Left kidney (tissue), 1 donor: ENCODE measurements at regions not wholly inside any gene's neighbourhood (a gene's known extent, or its start where the extent isn't known, plus 50 kb on each side); places are given as distances from the start of the nearest gene placed in this dataset.
"Not testable (repeated sequence)": the region's sequence is repeated elsewhere in the genome, so short reads cannot be mapped to it uniquely, and the experiment has no call there.

Source experiments
- DNase-seq: peaks from one replicate; pipeline ENCODE4 v3.0.0-alpha.2; 2013

DNA sequence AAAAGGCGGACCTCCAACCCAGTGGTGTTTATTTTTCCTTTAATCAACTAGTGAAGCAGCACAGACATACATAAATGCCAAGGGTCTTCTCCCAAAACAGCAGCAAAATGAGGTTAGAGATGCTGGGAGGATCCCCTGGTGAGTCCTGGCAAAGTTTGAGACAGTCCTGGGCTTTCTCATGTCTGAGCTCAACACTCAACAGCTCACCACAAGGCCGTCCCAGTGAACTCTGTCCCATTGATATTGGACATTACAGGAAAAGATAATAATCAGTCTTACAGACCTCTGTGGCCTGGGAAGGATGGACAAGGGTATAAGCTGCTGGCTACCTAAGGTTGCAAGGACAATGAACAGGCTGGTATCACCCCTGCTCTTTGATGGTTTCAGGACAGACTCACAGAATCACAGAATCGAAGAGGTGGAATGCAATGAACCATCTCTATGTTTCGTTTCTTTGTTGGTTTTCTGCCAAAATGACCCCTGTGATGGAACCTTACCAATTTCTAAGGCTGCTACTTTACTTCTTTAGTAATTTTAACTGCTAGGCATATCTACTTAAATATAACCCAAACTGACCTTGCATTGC is 551.8 kb downstream of the RAB28 start:
- DNase-seq: no peak

DNA sequence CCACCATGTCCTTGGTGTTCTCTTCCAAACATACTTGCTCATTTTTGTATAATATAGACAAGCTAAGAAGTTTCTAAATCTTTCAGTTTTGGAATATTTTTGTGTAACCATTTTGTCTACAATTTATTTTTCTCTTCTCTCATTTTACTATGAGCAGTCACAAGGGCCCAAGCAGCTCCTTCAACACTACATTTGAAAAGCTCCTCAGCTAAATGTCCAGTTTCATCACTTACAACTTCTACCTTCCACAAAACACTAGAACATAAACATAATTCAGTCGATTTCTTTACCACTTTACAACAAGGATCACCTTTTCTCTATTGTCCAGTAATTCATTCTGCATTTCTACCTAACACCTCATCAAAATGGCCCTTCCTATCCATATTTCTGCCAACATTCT is 554.4 kb downstream of the RAB28 start:
- no peak for DNase-seq

DNA sequence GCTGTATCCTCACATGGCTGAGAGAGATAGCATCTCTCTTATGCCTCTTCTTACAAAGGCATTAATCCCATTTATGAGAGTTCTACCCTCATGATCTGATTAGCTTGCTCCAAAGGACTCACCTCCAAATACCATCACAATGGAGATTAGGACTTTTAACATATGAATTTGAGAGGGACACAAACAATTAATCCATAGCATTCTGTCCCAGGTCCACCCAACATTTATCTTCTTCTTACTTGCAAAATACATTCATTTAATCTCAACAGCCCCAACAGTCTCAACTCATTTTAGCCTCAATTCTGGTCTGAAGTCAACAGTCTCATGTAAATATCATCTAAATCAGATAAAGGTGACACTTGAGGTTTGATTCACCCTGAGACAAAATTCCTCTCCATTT is 555.4 kb downstream of the RAB28 start:
- DNase-seq: no peak

DNA sequence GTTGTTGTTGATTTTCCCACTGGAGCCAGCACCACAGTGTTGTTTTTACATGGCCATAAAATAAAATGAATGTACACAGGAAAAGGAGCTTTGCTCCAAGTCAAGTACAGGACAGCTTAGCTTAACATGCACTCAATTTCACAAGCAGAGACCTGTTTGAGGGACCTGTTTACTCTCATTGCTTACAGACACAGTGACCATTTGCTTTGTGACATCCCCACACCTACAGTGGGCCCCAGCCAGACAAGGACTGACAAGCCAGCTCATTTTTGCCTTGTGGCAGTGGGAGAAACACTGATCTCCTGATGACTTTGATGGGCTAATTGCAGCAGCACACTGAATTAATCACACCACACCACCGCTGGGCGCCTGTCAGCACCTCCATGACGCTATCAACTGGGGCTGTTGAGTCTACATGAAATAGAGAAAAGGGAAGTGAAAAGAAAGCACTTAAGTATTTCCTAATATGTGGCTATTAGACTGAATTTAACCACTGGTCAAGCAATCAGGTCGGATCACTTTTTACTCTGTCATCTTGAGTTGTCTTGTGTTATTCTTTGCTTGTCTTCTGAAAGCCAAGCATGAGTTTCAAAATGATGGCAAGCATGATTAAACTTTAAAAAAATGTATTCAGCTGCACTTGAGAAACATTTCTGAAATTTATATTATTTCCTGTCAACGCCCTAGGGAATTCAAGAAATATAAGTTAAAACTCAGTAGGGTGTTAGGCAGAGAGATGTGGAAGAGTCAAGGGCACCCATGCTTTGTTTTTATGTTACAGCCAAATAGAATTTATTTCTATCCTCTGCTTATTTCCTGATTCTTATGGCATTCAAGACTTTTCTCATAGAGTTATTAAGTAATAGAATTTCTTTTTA is 557.7 kb downstream of the RAB28 start:
- DNase-seq: peak; percentile 4

DNA sequence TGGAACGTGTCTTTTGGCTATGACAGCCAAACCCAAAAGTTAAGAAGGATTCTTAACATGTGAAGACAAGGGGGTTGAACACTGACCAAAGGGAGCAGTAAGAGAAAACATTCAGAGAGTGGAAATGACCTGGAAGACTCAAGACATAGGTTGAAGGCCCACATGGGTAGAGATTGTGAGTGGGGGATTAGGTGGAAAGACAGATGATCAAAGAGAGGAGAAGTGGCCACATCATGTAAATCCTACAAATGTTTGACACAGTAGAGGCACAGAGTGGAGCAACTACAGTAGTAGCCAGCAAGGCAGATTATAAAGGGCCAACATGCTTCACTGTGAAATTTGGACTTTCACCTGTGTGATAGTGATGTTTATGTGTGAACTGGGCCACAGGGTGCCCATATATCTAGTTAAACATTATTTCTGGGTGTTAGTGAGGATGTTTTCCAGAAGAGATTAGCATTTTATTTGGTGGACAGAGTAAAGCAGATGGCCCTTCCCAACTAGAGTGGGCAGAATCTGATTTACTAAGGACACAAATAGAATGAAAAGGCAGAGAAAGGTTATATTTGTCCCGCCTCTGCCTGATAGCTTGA is 559.3 kb downstream of the RAB28 start:
- no peak for DNase-seq

DNA sequence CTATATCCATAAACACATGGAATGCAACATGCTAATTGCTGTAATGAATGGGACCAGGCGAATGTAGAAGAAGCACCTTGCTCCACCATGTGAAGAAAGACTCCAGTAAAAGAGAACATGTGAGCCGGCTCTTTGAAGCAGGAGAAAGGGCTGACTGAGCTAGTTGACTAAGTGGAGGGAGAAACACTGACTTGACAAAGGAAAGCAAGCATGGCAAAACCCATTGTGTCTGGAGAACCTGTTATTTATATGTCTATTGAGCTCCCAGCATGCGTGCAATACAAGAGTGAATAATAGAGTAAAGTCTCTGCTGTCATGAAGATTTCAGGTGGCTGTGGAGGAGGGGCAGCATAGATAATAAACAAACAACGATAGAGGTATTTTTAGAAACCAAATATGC is 559.9 kb downstream of the RAB28 start:
- no peak for DNase-seq

DNA sequence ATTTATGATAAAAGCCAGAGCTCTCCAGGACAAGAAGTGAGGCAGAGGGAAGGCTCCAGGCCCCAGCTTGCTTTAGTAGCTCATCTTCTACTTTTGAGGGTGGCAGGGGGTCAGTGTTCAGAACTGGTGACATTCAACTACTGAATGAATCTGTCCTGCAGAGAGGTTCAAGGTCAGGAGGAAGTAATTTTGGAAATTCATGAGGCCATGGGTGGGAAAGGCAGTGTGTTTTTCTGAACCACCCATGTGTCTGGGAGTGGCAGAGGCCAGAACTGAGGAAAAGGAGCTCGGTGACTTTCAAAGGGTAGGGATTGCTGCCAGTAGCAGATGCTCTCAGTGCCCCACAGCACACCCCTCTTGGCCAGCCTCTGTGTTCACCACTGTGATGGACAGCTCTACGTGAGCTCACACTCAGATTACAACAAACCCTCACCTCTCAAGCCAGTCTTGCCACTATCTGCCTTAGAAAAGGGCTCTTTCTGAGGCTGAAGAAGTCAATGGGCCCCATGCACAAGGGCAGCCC is 571.2 kb downstream of the RAB28 start:
- DNase-seq: no peak

DNA sequence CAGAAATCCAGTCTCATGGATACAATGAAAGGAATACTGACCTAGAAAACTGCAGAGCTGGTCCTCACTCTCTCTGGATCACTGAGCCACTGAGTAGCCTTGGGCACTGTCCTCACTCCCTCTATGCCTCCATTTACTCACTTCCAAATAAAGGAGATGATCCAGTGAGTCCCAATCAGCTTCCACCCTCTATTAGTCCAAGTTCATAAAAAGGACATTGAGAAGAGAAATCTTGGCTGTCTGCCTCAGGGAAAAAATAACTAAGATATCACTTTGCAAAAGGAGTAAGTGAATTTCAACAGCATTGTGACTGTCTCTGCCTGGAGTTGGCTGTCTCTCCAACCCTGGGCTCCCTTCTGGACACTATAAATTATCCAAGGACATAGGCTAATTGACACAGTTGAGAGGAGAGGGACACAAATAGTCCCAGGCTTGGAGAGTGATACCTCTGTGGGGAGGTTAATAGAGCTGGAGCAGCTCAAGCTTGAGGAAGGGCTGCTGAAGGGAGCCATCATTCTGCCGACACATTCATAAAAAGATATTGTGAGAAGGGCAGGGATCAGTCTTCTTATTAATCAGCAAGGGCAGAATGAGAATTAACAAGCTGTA is 572.3 kb downstream of the RAB28 start:
- DNase-seq: peak; percentile 5

DNA sequence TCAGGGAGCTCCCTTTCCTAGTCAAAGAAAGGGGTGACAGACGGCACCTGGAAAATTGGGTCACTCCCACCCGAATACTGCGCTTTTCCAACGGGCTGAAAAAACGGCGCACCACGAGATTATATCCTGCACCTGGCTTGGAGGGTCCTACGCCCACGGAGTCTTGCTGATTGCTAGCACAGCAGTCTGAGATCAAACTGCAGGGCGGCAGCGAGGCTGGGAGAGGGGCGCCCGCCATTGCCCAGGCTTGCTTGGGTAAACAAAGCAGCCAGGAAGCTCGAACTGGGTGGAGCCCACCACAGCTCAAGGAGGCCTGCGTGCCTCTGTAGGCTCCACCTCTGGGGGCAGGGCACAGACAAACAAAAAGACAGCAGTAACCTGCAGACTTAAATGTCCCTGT is 580.5 kb downstream of the RAB28 start:
- DNase-seq: not testable (repeated sequence)

DNA sequence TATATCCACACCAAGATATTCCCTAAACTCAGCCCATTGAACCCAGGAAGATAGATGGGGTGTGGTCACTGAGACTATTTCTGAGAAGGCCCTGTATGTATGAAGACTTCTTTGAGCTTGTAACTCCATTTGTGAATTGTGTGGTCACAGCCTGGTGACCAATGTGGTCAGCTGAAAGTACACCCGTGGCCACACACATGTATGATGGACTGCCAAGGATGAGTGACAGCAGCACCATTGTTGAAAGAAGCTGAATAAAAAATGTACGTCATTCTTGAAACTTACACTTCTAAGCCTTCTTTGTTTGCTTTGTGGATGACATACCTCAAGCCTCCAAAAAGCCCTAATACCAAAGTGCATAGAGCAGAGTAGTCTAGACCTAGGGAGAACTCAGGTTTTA is 581.4 kb downstream of the RAB28 start:
- DNase-seq: no peak

DNA sequence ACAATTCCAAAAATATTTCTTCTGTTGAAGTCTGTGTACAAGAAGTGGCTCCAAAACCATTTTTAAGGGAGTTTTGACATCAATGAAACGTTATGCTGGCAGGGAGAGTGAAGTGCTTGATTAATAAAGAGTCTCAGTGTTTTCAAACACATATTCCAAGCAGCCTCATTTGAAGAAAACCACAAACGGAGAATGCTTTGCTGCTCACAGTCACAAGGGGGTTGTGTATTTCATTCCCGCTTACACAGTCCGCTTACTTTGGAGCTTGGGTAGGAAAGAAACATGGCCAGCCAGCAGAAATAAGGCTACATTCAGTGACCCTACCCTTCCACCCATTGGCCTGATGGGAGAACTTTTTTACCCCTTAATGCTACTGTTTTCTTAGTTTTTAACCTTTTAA is 586.2 kb downstream of the RAB28 start:
- DNase-seq: no peak

DNA sequence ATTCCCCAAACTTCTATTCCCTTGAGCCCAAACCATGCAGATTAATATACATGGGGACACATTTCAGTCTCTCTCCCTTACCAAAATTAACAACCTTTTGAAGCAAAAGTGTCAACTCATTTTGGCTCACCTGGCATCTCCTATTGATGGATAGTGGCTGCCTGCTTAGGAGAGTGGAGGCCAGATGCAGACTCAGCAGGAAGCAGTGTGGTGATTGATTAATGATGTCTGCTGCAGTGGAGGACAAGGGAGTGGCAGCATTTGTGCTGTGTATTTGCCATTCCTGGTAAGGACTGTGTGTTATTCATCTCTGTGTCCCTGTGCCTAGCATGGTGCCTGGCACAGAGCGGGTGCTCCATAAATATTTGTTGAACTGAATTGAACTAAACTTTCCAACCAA is 590.1 kb downstream of the RAB28 start:
- no peak for DNase-seq

DNA sequence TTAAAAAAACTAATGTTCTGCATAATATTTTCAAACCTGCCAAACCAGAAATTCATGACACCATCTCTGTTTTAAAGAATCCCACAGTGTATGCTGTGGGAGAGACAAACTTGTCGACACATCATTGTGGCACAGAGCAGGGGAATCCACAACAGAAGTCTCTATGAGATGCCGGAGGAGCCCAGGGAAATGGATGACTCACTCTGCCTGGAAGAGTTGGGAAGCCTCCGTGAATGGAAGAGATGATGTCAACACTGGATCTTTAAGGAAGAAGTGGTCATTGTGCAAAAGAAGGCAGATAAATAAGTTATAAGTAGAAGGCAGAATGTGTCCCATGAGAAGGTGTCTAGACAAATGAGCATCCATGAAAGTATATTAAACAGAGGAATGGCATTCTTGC is 595.1 kb downstream of the RAB28 start:
- DNase-seq: no peak

DNA sequence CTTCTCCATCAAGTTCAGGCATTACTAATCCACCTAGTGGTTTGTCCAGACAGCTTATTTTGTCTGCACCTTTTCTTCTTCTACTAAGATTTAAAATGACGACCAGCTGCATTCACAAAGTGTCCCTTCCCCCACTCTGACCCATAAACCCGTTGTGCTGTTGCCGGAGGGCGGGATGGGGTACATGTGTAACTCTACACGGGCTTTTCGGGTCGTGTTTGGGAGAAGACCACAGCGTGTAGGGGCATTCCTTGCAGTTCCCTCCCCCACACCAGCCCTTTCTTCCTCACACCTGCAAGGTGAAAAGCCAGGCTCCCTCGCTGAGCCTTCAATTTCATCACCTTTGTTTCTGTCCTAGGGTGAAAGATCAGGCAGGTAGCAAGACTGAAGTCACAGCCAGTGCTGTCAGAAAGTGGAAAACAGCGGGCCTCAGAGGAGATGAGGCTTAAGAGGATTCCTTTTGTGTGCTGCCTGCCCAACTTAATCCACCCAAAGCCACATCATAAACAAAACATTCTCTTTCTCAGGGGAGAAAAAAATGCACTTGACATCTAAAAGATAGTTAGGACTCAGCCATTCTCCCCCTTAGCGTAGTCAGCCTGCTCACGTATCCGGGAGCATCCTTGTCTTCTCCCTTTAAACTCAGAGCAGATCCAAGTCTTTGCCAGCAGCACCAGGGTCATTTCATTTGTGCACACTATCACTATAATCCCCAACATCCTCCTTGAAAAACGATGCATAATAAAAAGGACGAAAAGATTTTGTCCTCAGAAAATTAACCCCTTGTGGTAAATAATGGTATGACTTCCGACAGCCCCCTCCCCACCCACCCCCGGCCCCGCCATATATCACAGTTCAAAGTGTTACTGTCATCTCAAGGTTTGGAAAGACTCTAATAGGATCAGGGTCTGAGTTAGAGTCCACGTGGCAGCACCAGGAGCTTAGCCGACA is 599.0 kb downstream of the RAB28 start:
- DNase-seq: peak; percentile 10

DNA sequence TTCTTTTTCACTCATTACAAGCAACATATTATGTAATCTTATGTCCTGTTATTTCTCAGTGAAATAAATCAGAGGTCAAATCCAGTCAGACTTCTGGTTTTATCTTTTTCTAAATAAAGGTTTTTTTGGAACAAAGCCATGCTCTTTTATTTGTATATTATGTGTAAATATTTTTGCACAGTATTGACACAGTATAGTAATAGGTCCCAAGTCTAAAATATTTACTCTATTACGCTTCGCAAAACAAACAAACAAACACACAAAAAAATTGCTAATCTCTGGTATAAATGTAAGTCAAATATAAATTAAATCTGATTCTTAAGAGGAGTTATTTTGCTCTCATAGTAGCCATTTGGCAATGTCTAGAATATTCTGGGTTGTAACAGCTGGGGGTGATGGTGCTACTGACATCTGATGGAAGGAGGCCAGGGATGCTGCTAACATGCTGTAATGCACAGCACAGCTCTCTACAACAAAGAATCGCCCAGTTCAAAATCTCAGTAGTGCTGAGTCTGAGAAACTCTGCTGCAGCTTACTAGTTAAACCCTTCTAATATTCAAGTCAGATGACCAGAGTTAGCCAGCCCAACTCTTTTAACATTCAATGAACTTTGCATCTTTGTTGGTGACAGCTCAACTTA is 602.1 kb downstream of the RAB28 start:
- no peak for DNase-seq

DNA sequence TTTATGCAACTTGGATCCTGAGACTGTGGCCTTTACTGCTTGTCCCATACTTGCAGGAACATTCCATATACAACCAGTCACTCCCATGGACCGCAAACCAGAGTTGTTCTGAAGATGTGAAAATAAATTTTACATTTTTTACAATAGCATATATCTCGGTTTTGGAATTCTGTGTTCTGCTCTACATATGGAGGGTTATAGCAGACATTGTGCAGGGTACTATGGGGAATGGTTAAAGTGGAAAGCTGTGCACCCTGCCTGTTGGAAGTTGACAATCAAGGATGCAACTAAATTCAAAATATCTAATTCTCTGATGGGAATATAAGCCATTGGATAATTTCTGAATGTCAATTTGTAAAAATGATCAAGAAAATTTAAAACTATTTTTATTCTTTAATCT is 603.3 kb downstream of the RAB28 start:
- no peak for DNase-seq

DNA sequence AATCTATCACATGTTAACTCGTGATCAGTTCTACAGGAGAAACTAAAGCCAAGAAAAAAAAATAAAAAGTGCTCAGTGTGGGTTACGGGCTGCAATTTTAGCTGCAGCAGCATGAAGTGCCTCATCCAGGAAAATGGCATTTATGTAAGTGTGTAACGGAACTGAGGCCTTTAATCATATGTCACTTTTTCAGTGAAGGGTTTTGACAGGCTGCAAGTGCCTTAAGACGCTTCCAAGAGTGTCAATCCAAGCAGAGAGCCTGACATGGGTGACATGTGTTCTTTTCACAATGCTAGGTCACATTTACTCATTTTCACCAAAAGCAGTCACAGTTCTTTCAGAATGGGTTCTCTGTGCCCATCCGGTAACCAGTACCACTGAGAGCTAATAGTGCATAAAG is 604.6 kb downstream of the RAB28 start:
- no peak for DNase-seq

DNA sequence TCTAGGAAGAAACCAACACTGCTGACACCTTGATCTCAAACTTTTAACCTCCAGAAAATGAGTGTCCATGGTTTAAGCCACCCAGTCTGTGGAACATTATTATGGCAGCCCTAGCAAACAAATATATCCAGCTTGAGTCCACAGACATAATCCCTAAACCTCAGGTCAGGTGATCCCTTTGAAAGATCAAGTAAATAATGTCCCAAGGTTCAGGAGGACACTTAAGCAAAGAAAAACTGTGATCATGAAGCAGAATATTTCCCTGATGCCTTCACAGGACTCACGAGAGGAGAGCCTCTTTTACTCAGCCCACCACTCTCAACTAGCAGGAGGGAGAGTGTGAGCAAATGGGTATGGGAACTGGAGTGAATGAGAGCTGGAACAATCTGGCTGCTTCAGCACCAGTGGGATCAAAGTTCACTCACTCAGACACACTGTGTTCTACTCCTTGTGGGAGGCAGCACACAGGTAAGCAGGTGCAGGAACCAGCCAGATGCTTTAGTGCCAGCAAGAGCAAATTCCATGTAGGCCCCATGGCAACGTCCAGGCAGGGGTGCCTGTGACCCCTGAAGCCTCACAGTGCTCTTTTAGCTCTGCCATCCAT is 608.4 kb downstream of the RAB28 start:
- DNase-seq: no peak

DNA sequence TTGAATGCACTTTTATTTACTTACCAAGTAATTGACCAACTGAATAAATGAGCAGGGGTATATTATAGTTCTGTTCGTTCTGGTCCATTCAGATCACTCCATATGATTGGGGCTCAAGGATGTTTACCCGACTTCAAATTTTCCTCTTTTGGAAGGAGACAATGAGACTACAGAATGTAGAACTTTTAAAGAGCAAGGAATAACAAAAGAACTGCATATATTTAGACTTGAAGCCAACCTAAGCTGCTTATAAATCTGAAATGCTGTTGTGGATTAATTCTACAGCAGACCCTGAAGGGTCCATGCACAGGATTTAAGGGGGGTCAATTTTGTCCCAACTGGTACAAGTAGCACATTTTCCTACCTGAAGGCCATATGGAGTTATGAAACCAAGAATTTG is 610.8 kb downstream of the RAB28 start:
- no peak for DNase-seq

DNA sequence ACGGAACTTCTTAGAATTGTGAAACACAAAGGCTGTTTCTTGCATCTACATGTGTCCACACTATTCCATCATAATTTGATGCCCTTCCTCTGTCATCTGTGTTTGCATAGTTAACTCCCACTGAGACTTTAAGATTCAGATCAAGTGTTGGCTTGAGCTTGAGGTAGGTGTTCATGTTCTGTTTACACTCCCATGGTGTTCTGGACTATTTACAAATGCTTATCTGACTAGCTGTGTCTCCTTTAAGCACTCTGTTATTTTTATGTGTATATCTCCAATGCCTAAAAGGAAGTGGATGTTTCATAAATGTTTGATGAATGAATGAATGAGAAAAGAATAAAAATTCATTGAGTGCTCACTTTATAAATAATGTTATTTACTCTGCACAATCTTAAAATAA is 622.7 kb downstream of the RAB28 start:
- no peak for DNase-seq
